Erythroblast (primary cell): ENCODE measurements at regions not wholly inside any gene's neighbourhood (a gene's known extent, or its start where the extent isn't known, plus 50 kb on each side); places are given as distances from the start of the nearest gene placed in this dataset.
A peak's percentile ranks its signal among the peaks of the same experiment; 100 is the strongest.

ENCODE experiments used
- DNase-seq, 2 experiments: peaks; one replicate each; lab custom pipeline; 2025; lab: John Stamatoyannopoulos, UW
- GATA1 ChIP-seq: IDR thresholded peaks from 2 replicates; pipeline ENCODE4 v1.6.1; 2011; ENCODE audit warnings: low read depth, mild to moderate bottlenecking, control low read depth, low read length, moderate library complexity
- POLR2A ChIP-seq: IDR thresholded peaks from 2 replicates; pipeline ENCODE4 v1.6.1; 2011; ENCODE audit warnings: mild to moderate bottlenecking, low read length

DNA sequence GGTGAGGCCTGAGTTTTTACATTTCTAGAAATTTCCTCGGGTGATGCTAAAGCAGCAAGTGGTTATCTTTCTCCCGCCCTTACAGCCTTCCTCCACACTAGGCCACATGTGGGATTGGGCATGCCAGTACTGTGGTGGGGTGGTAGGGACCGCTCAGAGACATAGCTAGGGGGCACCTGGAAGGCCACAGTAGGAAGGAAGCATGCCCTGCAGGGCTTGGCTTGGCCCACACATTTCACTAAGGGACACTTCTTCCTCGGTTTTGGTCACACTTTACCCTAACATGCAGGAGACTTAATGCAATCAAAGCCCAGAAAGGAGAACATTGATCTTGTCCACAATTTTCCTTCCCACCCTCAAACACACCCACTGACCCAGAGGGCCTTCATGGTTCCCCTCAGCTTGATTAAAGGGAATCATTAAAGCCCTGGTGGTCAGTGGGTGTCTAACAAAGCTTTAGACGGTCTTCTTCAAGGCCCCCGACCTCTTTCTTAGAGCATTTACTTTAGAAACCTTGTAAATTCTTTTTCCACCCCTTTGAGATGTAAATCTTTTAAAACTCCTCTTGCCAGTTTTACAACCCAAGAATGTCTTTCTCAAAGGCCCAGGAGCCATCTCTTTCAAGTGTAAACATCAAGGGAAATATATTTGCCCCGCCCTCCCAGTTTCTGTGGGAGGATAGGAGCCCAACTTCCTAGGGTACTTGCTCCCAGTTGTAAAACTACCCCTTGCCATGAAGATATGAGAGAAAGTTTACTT, 246.4 kb upstream of the PTBP2 start:
- no peak for TF ChIP-seq POLR2A
- DNase-seq, result no peak

- peak in 1 of 2 experiments; percentile 1 for DNase-seq
- TF ChIP-seq GATA1 (no peak), POLR2A (no peak)
Measured at GRCh38 chr1:96475903-96476302, 245.7 kb upstream of the PTBP2 start.

DNA sequence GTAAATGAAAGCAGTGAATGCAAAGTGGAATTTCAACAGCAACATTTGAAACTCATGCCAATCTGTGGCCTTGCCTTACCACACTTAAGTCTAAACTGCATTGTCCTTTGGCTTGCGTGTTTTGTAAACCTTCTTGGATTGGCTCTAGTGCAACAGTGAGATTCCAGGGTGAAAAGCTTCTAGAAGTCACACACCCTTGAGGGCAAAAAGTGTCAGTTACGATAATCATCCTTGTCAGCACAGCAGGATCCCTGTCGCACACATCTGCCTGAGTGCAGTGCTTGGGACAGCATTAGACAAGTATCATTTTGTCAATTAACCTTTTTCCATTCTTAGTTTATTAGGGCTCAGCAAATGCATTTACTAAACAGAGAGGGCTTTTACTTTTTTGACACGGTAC, 243.4 kb upstream of the PTBP2 start:
- DNase-seq, result no peak
- TF ChIP-seq GATA1 (no peak), POLR2A (no peak)

DNA sequence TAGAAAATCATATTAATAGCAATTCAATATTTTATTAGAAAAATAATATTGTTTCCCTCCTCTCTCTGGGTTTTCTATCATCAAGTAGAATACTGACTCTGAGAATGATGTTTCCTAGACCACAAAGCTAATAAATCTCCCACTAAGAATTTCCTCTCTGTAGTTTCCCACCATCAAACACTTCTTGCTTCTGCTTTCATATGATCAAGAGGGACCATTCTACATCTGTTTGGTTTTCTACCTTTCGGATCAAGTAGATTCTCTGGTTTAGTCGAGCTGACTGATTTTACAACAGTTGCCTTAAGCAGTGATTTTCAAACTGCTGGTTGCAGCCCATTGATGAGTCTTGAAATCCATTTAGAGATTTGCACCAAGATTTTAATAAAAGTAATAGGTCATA, 240.2 kb upstream of the PTBP2 start:
- no peak for DNase-seq
- TF ChIP-seq GATA1, result no peak
- TF ChIP-seq POLR2A, result no peak

DNA sequence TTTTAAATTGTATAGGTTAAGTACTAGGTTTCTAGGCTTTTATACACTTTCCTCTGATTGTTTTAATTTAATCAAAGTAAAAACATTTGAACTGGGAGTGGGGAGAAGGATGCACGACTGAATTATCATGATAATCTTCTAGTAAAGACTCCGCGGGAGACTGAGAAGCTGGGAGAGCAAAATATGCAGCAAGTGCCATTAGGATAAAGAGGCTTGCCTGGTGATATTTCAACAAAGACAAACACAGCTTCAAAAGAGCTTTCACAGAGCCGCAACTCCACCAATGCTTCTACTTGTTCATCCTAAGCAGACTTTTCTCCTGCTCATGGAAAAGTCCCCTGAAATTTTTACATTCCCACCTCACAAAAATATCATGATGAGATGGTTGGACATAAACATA, 239.0 kb upstream of the PTBP2 start:
- TF ChIP-seq GATA1, result no peak
- TF ChIP-seq POLR2A, result no peak

GRCh38 chr1:96487394-96487793, 234.2 kb upstream of the PTBP2 start:
- no peak for TF ChIP-seq GATA1
- no peak for TF ChIP-seq POLR2A
- no peak for DNase-seq

More for the DNA sequence above, 239.0 kb upstream of the PTBP2 start:
- DNase-seq, result no peak

GRCh38 chr1:96487971-96488370, 233.6 kb upstream of the PTBP2 start:
- no peak for TF ChIP-seq POLR2A
- no peak for TF ChIP-seq GATA1
- DNase-seq, result no peak

DNA sequence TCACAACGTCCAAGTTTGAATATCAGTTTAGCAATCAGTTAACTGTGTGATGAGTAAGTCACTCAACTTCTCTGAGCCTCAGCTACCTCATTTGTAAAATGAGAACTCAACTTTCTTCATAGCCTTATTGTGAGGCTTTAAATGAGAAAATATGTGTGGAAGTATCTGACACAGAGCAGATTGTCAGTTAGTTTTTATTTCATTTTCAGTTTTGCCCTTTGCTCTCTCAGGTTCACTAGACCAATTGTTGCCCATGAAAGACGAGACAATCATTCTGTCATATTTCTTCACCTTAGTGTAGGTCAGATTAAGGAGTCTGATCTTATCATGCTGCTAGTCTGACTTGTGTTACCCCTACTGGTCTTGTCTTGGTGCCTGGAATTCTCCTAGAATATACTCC, 232.8 kb upstream of the PTBP2 start:
- TF ChIP-seq GATA1, result no peak
- no peak for DNase-seq

GRCh38 chr1:96492236-96492635, 229.3 kb upstream of the PTBP2 start:
- no peak for TF ChIP-seq GATA1
- no peak for TF ChIP-seq POLR2A
- no peak for DNase-seq

DNA sequence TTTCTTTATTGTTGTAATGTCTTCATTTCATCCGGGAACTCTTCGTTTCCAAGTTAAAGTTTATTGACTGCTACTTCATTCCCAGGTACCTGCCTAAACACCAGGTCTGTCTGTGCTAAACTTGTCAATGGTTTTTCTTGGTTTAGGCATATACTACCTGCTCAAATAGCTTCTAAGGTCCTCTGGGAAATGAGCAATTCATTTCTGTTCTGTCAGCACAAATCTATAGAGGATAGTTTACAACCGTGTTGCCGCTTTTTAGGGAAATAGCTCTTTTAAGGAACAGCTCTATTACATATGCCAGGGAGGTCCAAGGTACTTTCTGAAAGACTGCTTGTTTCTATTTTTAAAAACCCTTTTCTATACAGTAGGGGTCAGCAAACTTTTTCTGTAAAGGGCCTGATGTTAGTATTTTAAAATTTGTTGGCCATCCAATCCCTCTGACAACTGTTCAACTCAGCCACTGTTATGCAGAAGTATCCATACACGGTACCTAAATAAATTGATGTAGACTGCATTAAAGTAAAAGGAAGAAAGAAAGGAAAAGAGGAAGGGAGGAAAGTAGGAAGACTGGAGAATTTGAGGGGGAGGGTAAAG, 222.7 kb upstream of the PTBP2 start:
- no peak for DNase-seq
- TF ChIP-seq GATA1 (no peak), POLR2A (no peak)

GRCh38 chr1:96508233-96508632, 213.4 kb upstream of the PTBP2 start:
- DNase-seq, result no peak
- TF ChIP-seq GATA1 (no peak), POLR2A (no peak)

- no peak for DNase-seq
- TF ChIP-seq POLR2A (no peak), GATA1 (no peak)
Measured at GRCh38 chr1:96509339-96509738, 212.2 kb upstream of the PTBP2 start.

- DNase-seq, result no peak
- TF ChIP-seq GATA1 (no peak), POLR2A (no peak)
Measured at GRCh38 chr1:96509951-96510350, 211.6 kb upstream of the PTBP2 start.

- no peak for TF ChIP-seq GATA1
- no peak for TF ChIP-seq POLR2A
- DNase-seq, result no peak
Measured at GRCh38 chr1:96510391-96510790, 211.2 kb upstream of the PTBP2 start.

- DNase-seq, result no peak
- TF ChIP-seq GATA1 (no peak), POLR2A (no peak)
Measured at GRCh38 chr1:96510911-96511310, 210.7 kb upstream of the PTBP2 start.

GRCh38 chr1:96513136-96513535, 208.4 kb upstream of the PTBP2 start:
- TF ChIP-seq POLR2A (no peak), GATA1 (no peak)
- no peak for DNase-seq

GRCh38 chr1:96515430-96515829, 206.2 kb upstream of the PTBP2 start:
- no peak for DNase-seq
- no peak for TF ChIP-seq GATA1
- no peak for TF ChIP-seq POLR2A
